ENCODE measurements at regions not wholly inside any gene's neighbourhood (a gene's known extent, or its start where the extent isn't known, plus 50 kb on each side); places are given as distances from the start of the nearest gene placed in this dataset.

- TF ChIP-seq E2F4 (CRISPR knock-in tag; IDR thresholded peaks at IDR 0.05; ENCODE audit: low read depth) (no peak), ZNF76 (CRISPR knock-in tag; IDR thresholded peaks at IDR 0.05; ENCODE audit: borderline replicate concordance) (no peak), OTX1 (CRISPR knock-in tag; IDR thresholded peaks at IDR 0.05) (no peak), XRCC4 (IDR thresholded peaks at IDR 0.05; ENCODE audit: extremely low read depth, insufficient read depth, insufficient read length) (no peak), HMGN3 (IDR thresholded peaks at IDR 0.05; ENCODE audit: borderline replicate concordance, extremely low read depth, insufficient read length, low read depth, low read length) (no peak), ZNF695 (CRISPR knock-in tag; IDR thresholded peaks at IDR 0.05) (no peak), MAFG (tag; conservative IDR thresholded peaks at IDR 0.05) (no peak), ZNF57 (CRISPR knock-in tag; IDR thresholded peaks at IDR 0.05) (no peak), CUX1 (CRISPR knock-in tag; IDR thresholded peaks at IDR 0.05) (no peak), ZNF184 (CRISPR knock-in tag; IDR thresholded peaks at IDR 0.05) (no peak)
These were observed 57.0 kb upstream of the SORCS2 start (continued) for GRCh38 chr4:7135389-7135746.

All from K562 (cell line).